Gastrocnemius medialis (tissue), 4 donors: ENCODE measurements at regions not wholly inside any gene's neighbourhood (a gene's known extent, or its start where the extent isn't known, plus 50 kb on each side); places are given as distances from the start of the nearest gene placed in this dataset.

ENCODE experiments used
- ATAC-seq, 2 donors: fragments of 150-250 bp; one replicate each; pipeline ENCODE4 v1.9.1; 2016
- DNase-seq, 2 donors: peaks; one replicate each; pipeline ENCODE4 v3.0.0-alpha.2; 2019
- H3K27ac ChIP-seq, 4 donors: fragments of 200-600 bp; sonication (generic); 1 replicate in 1 of 4; 2 replicates in 3 of 4; pipeline ENCODE4 v1.5.1; 2016 to 2018; ENCODE audit warnings: mild to moderate bottlenecking in 2 of 4, moderate library complexity in 1 of 4
- H3K27me3 ChIP-seq, 3 donors: fragments of 200-600 bp; sonication (generic) in 2 of 3; 1 replicate in 1 of 3; 2 replicates in 2 of 3; pipeline versions ENCODE4 v1.5.1 to v1.6.0; 2016 to 2019; ENCODE audit warnings: mild to moderate bottlenecking in 1 of 3, moderate library complexity in 1 of 3
- H3K36me3 ChIP-seq, 2 donors: fragments of 200-600 bp; sonication (generic) in 1 of 2; one replicate each; pipeline ENCODE4 v1.5.1; 2017 to 2018
- H3K4me1 ChIP-seq, 2 donors: fragments of 200-600 bp; sonication (generic) in 1 of 2; one replicate each; pipeline ENCODE4 v1.5.1; 2016 to 2017; ENCODE audit warnings: mild to moderate bottlenecking in 2 of 2
- H3K4me3 ChIP-seq, 4 donors: fragments of 200-600 bp; sonication (generic) in 3 of 4; 1 replicate in 1 of 4; 2 replicates in 3 of 4; pipeline ENCODE4 v1.5.1; 2016 to 2019; ENCODE audit warnings: mild to moderate bottlenecking in 2 of 4
- H3K9me3 ChIP-seq, 3 donors: fragments of 200-600 bp; sonication (generic) in 2 of 3; 1 replicate in 1 of 3; 2 replicates in 2 of 3; pipeline ENCODE4 v1.5.1; 2016 to 2019
- POLR2A ChIP-seq, 2 donors: fragments of 450-650 bp; IDR thresholded peaks; one replicate each; pipeline ENCODE4 v1.6.1; 2017; ENCODE audit warnings: antibody characterized with exemption in 2 of 2, mild to moderate bottlenecking in 2 of 2, moderate library complexity in 2 of 2
- in situ Hi-C, 4 donors: fragments of 200-750 bp; cut with MboI; loops; one replicate each; pipeline versions ENCODE4 v1.15.0 to v1.8.0; 2017; ENCODE audit warnings: low sequenced_read_pairs in 4 of 4
- intact Hi-C: fragments of 100-400 bp; cut with DNase I; formaldehyde crosslinking; loops from one replicate; pipeline ENCODE4 v1.15.1; 2023; ENCODE audit warnings: low total_unique reads
- TF ChIP-seq, protein P1 (sequence below), 5 experiments: fragments of 450-650 bp in 3 of 5; fragments of 200-600 bp in 2 of 5; sonication (generic) in 2 of 5; IDR thresholded peaks in 4 of 5; conservative IDR thresholded peaks in 1 of 5; 1 replicate in 4 of 5; 2 replicates in 1 of 5; pipeline ENCODE4 v1.5.1; 2016 to 2019; ENCODE audit warnings: antibody characterized with exemption in 5 of 5, mild to moderate bottlenecking in 3 of 5, moderate library complexity in 3 of 5

DNA sequence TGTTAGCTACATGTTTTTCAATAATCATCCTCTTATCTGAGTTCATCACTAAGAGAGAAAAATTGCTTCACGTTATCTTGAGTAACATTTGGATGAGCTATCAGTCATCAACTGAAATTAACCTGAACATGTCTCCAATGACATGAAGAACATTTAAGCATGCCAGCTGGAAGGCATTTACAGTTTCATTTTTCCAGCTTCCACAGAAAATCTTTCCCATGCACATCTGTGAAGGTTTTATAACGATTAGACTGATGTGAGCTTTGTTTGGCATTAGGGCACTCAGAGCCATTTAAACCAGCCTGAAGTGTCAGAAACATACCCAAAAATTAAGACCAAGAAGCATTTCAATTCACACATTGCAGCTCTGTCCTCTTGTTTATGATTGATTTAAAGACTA is 235.8 kb upstream of the ARHGEF26 start:
- Histone ChIP-seq H3K4me1 (no peaks in the 10 kb centered on the region), H3K27me3 (no peaks in the 10 kb centered on the region), H3K36me3 (no peaks in the 10 kb centered on the region), H3K9me3 (no peaks in the 10 kb centered on the region), H3K27ac (no peak overlapping the region), H3K4me3 (no peak overlapping the region)
- no peak for ATAC-seq
- DNase-seq = no peak
- in situ Hi-C loops = no loop called here
- TF ChIP-seq POLR2A (IDR thresholded peaks at IDR 0.05) = no peak
- TF ChIP-seq, protein P1, sequence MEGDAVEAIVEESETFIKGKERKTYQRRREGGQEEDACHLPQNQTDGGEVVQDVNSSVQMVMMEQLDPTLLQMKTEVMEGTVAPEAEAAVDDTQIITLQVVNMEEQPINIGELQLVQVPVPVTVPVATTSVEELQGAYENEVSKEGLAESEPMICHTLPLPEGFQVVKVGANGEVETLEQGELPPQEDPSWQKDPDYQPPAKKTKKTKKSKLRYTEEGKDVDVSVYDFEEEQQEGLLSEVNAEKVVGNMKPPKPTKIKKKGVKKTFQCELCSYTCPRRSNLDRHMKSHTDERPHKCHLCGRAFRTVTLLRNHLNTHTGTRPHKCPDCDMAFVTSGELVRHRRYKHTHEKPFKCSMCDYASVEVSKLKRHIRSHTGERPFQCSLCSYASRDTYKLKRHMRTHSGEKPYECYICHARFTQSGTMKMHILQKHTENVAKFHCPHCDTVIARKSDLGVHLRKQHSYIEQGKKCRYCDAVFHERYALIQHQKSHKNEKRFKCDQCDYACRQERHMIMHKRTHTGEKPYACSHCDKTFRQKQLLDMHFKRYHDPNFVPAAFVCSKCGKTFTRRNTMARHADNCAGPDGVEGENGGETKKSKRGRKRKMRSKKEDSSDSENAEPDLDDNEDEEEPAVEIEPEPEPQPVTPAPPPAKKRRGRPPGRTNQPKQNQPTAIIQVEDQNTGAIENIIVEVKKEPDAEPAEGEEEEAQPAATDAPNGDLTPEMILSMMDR (IDR thresholded peaks at IDR 0.05 in 4 of 5, conservative IDR thresholded peaks at IDR 0.05 in 1 of 5) = no peak
- intact Hi-C loops = no loop called here

- no peak for DNase-seq
- no peak overlapping the region for H3K27ac ChIP-seq
- no peaks in the 10 kb centered on the region for H3K27me3 ChIP-seq
- H3K36me3 ChIP-seq = no peaks in the 10 kb centered on the region
- intact Hi-C loops (no loop called here), in situ Hi-C loops (no loop called here)
- ATAC-seq = no peak
- TF ChIP-seq, protein P1 (IDR thresholded peaks at IDR 0.05 in 4 of 5, conservative IDR thresholded peaks at IDR 0.05 in 1 of 5) = no peak
- no peak for TF ChIP-seq POLR2A (IDR thresholded peaks at IDR 0.05)
- H3K9me3 ChIP-seq = no peaks in the 10 kb centered on the region
- no peak overlapping the region for H3K4me3 ChIP-seq
- no peaks in the 10 kb centered on the region for H3K4me1 ChIP-seq
These were observed 231.3 kb upstream of the ARHGEF26 start for GRCh38 chr3:153889905-153890334.

GRCh38 chr3:153892126-153892525 is 229.1 kb upstream of the ARHGEF26 start:
- intact Hi-C loops (no loop called here), in situ Hi-C loops (no loop called here)
- Histone ChIP-seq H3K27ac (no peak overlapping the region), H3K27me3 (no peaks in the 10 kb centered on the region), H3K4me3 (no peak overlapping the region), H3K36me3 (no peaks in the 10 kb centered on the region), H3K4me1 (no peaks in the 10 kb centered on the region), H3K9me3 (no peaks in the 10 kb centered on the region)
- no peak for DNase-seq
- no peak for ATAC-seq
- TF ChIP-seq, protein P1 (IDR thresholded peaks at IDR 0.05 in 4 of 5, conservative IDR thresholded peaks at IDR 0.05 in 1 of 5) = no peak
- TF ChIP-seq POLR2A (IDR thresholded peaks at IDR 0.05) = no peak

- Histone ChIP-seq H3K27ac (no peak overlapping the region), H3K4me1 (no peaks in the 10 kb centered on the region), H3K9me3 (no peaks in the 10 kb centered on the region), H3K4me3 (no peak overlapping the region), H3K36me3 (no peaks in the 10 kb centered on the region), H3K27me3 (no peaks in the 10 kb centered on the region)
- ATAC-seq (no peak), DNase-seq (no peak)
- no peak for TF ChIP-seq POLR2A (IDR thresholded peaks at IDR 0.05)
- TF ChIP-seq, protein P1 (IDR thresholded peaks at IDR 0.05 in 4 of 5, conservative IDR thresholded peaks at IDR 0.05 in 1 of 5) = no peak
- in situ Hi-C loops = no loop called here
- intact Hi-C loops = no loop called here
These were observed 226.3 kb upstream of the ARHGEF26 start for GRCh38 chr3:153894857-153895256.

- no peak for DNase-seq
- H3K4me3 ChIP-seq = no peak overlapping the region
- H3K4me1 ChIP-seq = no peaks in the 10 kb centered on the region
- in situ Hi-C loops = no loop called here
- no peaks in the 10 kb centered on the region for H3K27me3 ChIP-seq
- no peaks in the 10 kb centered on the region for H3K9me3 ChIP-seq
- H3K27ac ChIP-seq = no peak overlapping the region
- H3K36me3 ChIP-seq = no peaks in the 10 kb centered on the region
- no peak for ATAC-seq
- intact Hi-C loops = no loop called here
- TF ChIP-seq, protein P1 (IDR thresholded peaks at IDR 0.05 in 4 of 5, conservative IDR thresholded peaks at IDR 0.05 in 1 of 5) = no peak
- TF ChIP-seq POLR2A (IDR thresholded peaks at IDR 0.05) = no peak
These were observed 225.0 kb upstream of the ARHGEF26 start for GRCh38 chr3:153896197-153896596.
